GM12875 (cell line): ENCODE measurements at regions not wholly inside any gene's neighbourhood (a gene's known extent, or its start where the extent isn't known, plus 50 kb on each side); places are given as distances from the start of the nearest gene placed in this dataset.

ENCODE experiments used
- H3K4me3 ChIP-seq: one replicate; pipeline ENCODE4 v1.5.1; 2011; ENCODE audit warnings: low read depth, low read length, control low read depth
- TF ChIP-seq, protein P1 (sequence below): IDR thresholded peaks from 2 replicates; pipeline ENCODE4 v1.5.1; 2011; ENCODE audit warnings: low read depth, mild to moderate bottlenecking, control low read depth, inconsistent platforms, low read length, moderate library complexity, borderline replicate concordance; ENCODE audit not compliant: insufficient read depth

DNA sequence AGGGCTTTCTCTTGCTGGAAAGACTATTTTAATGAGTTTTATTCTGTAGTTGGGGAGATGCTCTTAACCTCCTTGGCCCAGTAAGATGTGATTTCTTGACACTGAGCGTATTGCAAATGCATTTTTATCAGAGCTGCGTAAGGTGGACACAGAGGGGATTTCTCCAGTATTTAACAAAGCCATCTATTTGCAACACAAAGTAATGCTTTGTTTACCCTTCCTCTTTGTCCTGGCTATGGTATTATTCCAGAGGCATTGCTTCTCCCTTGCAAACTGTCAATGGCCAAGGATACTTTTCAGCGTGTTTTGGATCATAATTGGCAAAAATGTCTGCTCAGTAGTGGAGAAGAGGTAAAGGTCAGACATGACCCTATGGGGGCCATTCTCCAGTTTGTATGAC lies 90.8 kb upstream of the PIK3C3 start:
- no peak overlapping the region for H3K4me3 ChIP-seq
- TF ChIP-seq, protein P1, sequence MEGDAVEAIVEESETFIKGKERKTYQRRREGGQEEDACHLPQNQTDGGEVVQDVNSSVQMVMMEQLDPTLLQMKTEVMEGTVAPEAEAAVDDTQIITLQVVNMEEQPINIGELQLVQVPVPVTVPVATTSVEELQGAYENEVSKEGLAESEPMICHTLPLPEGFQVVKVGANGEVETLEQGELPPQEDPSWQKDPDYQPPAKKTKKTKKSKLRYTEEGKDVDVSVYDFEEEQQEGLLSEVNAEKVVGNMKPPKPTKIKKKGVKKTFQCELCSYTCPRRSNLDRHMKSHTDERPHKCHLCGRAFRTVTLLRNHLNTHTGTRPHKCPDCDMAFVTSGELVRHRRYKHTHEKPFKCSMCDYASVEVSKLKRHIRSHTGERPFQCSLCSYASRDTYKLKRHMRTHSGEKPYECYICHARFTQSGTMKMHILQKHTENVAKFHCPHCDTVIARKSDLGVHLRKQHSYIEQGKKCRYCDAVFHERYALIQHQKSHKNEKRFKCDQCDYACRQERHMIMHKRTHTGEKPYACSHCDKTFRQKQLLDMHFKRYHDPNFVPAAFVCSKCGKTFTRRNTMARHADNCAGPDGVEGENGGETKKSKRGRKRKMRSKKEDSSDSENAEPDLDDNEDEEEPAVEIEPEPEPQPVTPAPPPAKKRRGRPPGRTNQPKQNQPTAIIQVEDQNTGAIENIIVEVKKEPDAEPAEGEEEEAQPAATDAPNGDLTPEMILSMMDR: no peak

DNA sequence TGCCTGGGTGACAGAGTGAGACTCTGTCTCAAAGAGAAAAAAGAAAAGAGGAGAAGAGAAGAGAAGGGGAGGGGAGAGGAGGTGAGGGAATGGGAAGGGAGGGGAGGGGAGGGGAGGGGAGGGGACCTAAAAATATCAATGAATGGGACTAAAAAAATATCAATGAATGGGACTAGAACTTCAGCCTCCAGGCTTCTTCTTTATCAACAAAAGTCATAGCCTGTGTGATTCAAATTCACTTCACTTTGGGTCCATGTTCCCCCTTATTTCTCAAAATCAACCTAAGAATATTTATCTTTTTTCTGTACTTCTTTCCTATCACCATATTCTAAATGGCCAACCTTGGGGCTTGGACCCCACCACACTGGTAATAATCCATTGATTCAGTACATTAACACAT lies 92.1 kb upstream of the PIK3C3 start:
- TF ChIP-seq, protein P1: no peak
- no peak overlapping the region for H3K4me3 ChIP-seq

GRCh38 chr18:41860987-41861386 lies 94.0 kb upstream of the PIK3C3 start:
- no peak overlapping the region for H3K4me3 ChIP-seq
- TF ChIP-seq, protein P1: no peak

DNA sequence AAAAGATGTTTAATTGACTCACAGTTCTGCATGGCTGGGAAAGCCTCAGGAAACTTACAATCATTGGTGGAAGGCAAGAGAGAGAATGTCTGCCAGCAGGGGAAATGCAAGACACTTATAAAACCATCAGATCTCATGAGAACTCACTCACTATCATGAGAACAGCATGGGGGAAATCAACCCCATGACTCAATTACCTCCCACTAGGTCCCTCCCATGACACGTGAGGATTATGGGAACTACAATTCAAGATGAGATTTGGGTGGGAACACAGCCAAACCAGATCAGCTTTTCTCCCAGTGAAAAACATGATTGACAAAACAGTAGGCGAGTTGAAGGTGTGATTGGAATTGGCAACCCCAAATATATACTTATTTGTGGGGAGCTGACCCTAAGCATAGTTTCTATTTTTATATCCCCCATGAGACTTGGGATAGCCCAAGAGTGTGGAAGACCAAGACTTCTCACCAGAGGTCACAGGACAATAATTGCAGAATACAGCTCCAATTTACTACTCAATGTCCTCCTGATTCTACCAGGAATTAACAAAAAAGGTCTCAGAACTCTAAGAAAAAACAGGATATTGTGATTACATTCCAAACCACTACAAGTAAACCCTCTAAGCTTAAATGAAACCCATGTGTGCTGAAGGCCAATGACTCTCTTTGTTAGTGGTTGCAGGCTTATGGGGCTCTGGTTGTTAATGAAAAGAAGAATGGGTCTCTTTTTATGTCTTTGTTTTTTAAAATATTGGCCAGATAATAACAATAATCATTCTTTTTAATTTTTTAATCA lies 96.1 kb upstream of the PIK3C3 start:
- TF ChIP-seq, protein P1: no peak
- no peak overlapping the region for H3K4me3 ChIP-seq

DNA sequence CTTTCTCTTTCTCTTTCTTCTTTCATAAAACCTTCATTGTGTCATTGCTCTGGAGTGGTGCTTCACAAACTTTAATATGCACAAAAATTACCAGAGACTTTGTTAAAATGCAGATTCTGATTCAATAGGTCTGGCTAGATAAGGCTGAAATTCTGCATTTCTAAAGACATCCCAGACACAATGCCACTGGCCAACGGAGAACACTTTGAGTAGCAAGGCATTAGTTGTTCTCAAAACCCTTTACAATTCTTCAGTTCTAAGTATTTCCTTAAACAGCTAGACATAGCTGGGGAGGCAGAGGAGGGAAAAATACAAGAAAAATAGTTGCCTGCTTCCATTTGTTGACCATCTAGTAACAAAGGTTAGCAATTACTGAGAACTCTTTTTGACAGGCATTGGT lies 101.8 kb upstream of the PIK3C3 start:
- H3K4me3 ChIP-seq: no peak overlapping the region
- TF ChIP-seq, protein P1: no peak

- TF ChIP-seq, protein P1: no peak
- no peak overlapping the region for H3K4me3 ChIP-seq
Measured at GRCh38 chr18:41850781-41851180, 104.3 kb upstream of the PIK3C3 start.

DNA sequence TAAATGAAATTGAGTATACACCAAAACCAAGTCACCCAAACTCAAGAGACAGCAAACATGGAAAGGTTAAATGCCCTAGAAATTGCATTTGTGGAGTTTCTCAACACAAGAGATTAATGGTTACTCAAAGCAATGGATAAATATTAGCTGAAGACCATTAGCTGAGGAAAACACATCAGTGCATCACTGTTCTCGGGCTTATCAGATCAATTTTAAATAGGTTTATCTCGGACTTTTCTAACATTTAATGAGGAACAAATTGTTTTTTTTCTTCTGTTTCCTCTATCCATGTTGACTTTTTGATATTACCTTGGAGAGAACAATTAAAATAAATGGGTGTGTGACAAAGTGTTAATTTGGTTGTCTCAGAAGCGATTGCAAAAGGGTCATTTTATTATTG lies 105.4 kb upstream of the PIK3C3 start:
- H3K4me3 ChIP-seq: no peak overlapping the region
- TF ChIP-seq, protein P1: no peak
